Posterior cingulate gyrus (tissue), 11 donors: ENCODE measurements at regions not wholly inside any gene's neighbourhood (a gene's known extent, or its start where the extent isn't known, plus 50 kb on each side); places are given as distances from the start of the nearest gene placed in this dataset.
A peak's percentile ranks its signal among the peaks of the same experiment; 100 is the strongest.

ENCODE experiments used
- DNase-seq, 10 donors: peaks; one replicate each; pipeline versions ENCODE4 v3.0.0 to v3.0.0-alpha.2; 2020 to 2021; ENCODE audit warnings: mixed read lengths in 3 of 10
- intact Hi-C: fragments of 100-400 bp; cut with DNase I; formaldehyde crosslinking; loops from one replicate; pipeline ENCODE4 v1.15.1; 2023

GRCh38 chr5:38743562-38743961 is 102.2 kb upstream of the OSMR start:
- DNase-seq = no peak
- intact Hi-C loops = no loop called here

- intact Hi-C loops = no loop called here
- DNase-seq = peak in 1 of 10 donors; percentile 30
These were observed 99.7 kb upstream of the OSMR start for GRCh38 chr5:38745836-38746732.

- intact Hi-C loops = no loop called here
- DNase-seq = no peak
These were observed 96.0 kb upstream of the OSMR start for GRCh38 chr5:38749861-38750260.

- intact Hi-C loops = no loop called here
- DNase-seq = no peak
These were observed 94.7 kb upstream of the OSMR start for GRCh38 chr5:38751103-38751502.

- intact Hi-C loops = no loop called here
- DNase-seq = no peak
These were observed 93.7 kb upstream of the OSMR start for GRCh38 chr5:38752012-38752536.

- intact Hi-C loops = no loop called here
- no peak for DNase-seq
These were observed 93.2 kb upstream of the OSMR start for GRCh38 chr5:38752622-38753021.

GRCh38 chr5:38753141-38753540 is 92.7 kb upstream of the OSMR start:
- intact Hi-C loops = no loop called here
- DNase-seq = no peak

- intact Hi-C loops = no loop called here
These were observed 92.0 kb upstream of the OSMR start for GRCh38 chr5:38753776-38754175.

GRCh38 chr5:38755181-38755580 is 90.6 kb upstream of the OSMR start:
- intact Hi-C loops = no loop called here

More at GRCh38 chr5:38753776-38754175, 92.0 kb upstream of the OSMR start:
- no peak for DNase-seq

GRCh38 chr5:38756068-38756467 is 89.7 kb upstream of the OSMR start:
- DNase-seq = no peak
- intact Hi-C loops = no loop called here

More at GRCh38 chr5:38755181-38755580, 90.6 kb upstream of the OSMR start:
- DNase-seq = no peak

GRCh38 chr5:38757451-38758245 is 88.2 kb upstream of the OSMR start:
- DNase-seq = no peak
- intact Hi-C loops = no loop called here

GRCh38 chr5:38758774-38759600 is 86.8 kb upstream of the OSMR start:
- intact Hi-C loops = no loop called here
- no peak for DNase-seq

- no peak for DNase-seq
- intact Hi-C loops = no loop called here
These were observed 80.8 kb upstream of the OSMR start for GRCh38 chr5:38764937-38765391.

- intact Hi-C loops = no loop called here
- no peak for DNase-seq
These were observed 80.4 kb upstream of the OSMR start for GRCh38 chr5:38765399-38765861.

GRCh38 chr5:38766151-38766550 is 79.7 kb upstream of the OSMR start:
- intact Hi-C loops = no loop called here
- DNase-seq = no peak

- intact Hi-C loops = no loop called here
- DNase-seq = no peak
These were observed 77.2 kb upstream of the OSMR start for GRCh38 chr5:38768412-38769211.

- no peak for DNase-seq
- intact Hi-C loops = no loop called here
These were observed 73.3 kb upstream of the OSMR start for GRCh38 chr5:38772471-38772870.

GRCh38 chr5:38775218-38775840 is 70.5 kb upstream of the OSMR start:
- no peak for DNase-seq
- intact Hi-C loops = no loop called here
